Thoracic aorta (tissue), 2 donors: ENCODE measurements at regions not wholly inside any gene's neighbourhood (a gene's known extent, or its start where the extent isn't known, plus 50 kb on each side); places are given as distances from the start of the nearest gene placed in this dataset.

ENCODE experiments used
- ATAC-seq: fragments of 150-250 bp; one replicate; pipeline ENCODE4 v1.8.0; 2017; ENCODE audit warnings: low read depth; ENCODE audit not compliant: insufficient number of reproducible peaks, low FRiP score
- DNase-seq: peaks from one replicate; pipeline ENCODE4 v3.0.0-alpha.2; 2020; ENCODE audit warnings: low spot score
- H3K27ac ChIP-seq, 2 donors: fragments of 200-600 bp; sonication (generic); 1 replicate in 1 of 2; 2 replicates in 1 of 2; pipeline ENCODE4 v1.5.1; 2016; ENCODE audit warnings: mild to moderate bottlenecking in 2 of 2, moderate library complexity in 2 of 2
- H3K27me3 ChIP-seq: fragments of 200-600 bp; sonication (generic); replicated peaks from 2 replicates; pipeline ENCODE4 v1.6.0; 2016; ENCODE audit warnings: mild to moderate bottlenecking; ENCODE audit not compliant: insufficient read depth
- H3K36me3 ChIP-seq: fragments of 200-600 bp; sonication (generic); one replicate; pipeline ENCODE4 v1.5.1; 2016
- H3K4me1 ChIP-seq, 2 donors: fragments of 200-600 bp; sonication (generic); 1 replicate in 1 of 2; 2 replicates in 1 of 2; pipeline versions ENCODE4 v1.5.1 to v1.6.0; 2016; ENCODE audit warnings: low read depth in 2 of 2, mild to moderate bottlenecking in 1 of 2; ENCODE audit not compliant: control insufficient read depth in 1 of 2
- H3K4me3 ChIP-seq: fragments of 200-600 bp; sonication (generic); 2 replicates; pipeline ENCODE4 v1.5.1; 2016; ENCODE audit warnings: mild to moderate bottlenecking
- H3K9me3 ChIP-seq: fragments of 200-600 bp; sonication (generic); 2 replicates; pipeline ENCODE4 v1.5.1; 2016
- CTCF ChIP-seq: fragments of 200-600 bp; sonication (generic); IDR thresholded peaks from one replicate; pipeline ENCODE4 v1.5.1; 2019; ENCODE audit warnings: antibody characterized with exemption

DNA sequence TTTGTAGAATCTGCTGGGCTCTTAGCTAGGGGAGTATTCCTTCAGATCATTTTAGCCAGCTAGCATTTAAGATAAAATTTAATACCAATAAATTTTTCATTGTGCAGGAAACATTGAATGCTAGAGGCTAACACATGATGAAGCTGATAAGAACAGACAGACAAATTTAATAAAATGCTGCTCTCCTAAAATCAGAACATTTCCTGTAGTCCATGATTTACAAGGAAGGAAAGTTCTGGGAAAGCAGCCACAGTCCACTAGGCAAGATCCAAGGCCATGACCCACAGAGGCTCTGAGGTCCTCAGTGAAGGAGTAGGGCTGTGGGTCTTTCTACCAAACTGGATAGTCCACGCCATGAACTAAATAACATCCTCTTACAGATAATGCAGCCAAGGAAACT is 253.0 kb downstream of the ICE1 start:
- no peak for TF ChIP-seq CTCF
- Histone ChIP-seq H3K4me1 (no peaks in the 10 kb centered on the region), H3K36me3 (no peaks in the 10 kb centered on the region), H3K4me3 (no peak overlapping the region), H3K9me3 (no peaks in the 10 kb centered on the region), H3K27me3 (no peaks in the 10 kb centered on the region), H3K27ac (no peak overlapping the region)
- DNase-seq: no peak
- ATAC-seq: no peak

- no peaks in the 10 kb centered on the region for H3K9me3 ChIP-seq
- H3K36me3 ChIP-seq: no peaks in the 10 kb centered on the region
- H3K27ac ChIP-seq: no peak overlapping the region
- DNase-seq: no peak
- H3K4me1 ChIP-seq: no peaks in the 10 kb centered on the region
- no peak for TF ChIP-seq CTCF
- ATAC-seq: no peak
- no peaks in the 10 kb centered on the region for H3K27me3 ChIP-seq
- H3K4me3 ChIP-seq: no peak overlapping the region
Observed at GRCh38 chr5:5671823-5672222, 249.3 kb downstream of the ICE1 start.

DNA sequence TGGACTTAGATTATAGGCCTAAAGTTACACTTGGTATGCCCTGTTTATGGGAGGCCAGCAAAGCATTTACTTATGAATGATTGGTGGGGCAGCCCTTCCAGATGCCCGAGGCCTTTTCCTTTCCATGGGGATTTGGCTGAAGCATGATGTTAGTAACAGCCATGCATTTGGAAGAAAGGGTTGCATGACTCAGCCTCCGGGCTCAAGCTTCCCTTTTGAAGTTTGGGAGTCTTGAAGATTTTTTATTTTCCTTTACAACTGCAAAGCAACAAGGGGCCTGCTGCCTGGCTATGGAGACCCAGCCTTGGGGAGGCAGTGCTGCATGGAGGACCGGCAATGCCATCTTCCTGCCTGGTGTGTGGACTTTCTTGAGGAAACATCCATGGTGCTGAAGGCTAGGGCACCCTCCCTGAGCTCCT is 244.7 kb downstream of the ICE1 start:
- H3K4me3 ChIP-seq: no peak overlapping the region
- DNase-seq (no peak), ATAC-seq (no peak)
- H3K4me1 ChIP-seq: no peaks in the 10 kb centered on the region
- H3K27me3 ChIP-seq: no peaks in the 10 kb centered on the region
- no peak overlapping the region for H3K27ac ChIP-seq
- H3K36me3 ChIP-seq: no peaks in the 10 kb centered on the region
- no peak for TF ChIP-seq CTCF
- no peaks in the 10 kb centered on the region for H3K9me3 ChIP-seq

- no peak for DNase-seq
- no peak for TF ChIP-seq CTCF
- H3K27me3 ChIP-seq: no peaks in the 10 kb centered on the region
Observed at GRCh38 chr5:5666369-5666768, 243.9 kb downstream of the ICE1 start.

GRCh38 chr5:5666076-5666365 is 243.5 kb downstream of the ICE1 start:
- no peak overlapping the region for H3K27ac ChIP-seq
- ATAC-seq (no peak), DNase-seq (no peak)
- no peak overlapping the region for H3K4me3 ChIP-seq
- H3K36me3 ChIP-seq: no peaks in the 10 kb centered on the region
- no peak for TF ChIP-seq CTCF
- no peaks in the 10 kb centered on the region for H3K27me3 ChIP-seq
- no peaks in the 10 kb centered on the region for H3K4me1 ChIP-seq
- H3K9me3 ChIP-seq: no peaks in the 10 kb centered on the region

More at GRCh38 chr5:5666369-5666768, 243.9 kb downstream of the ICE1 start:
- Histone ChIP-seq H3K4me1 (no peaks in the 10 kb centered on the region), H3K9me3 (no peaks in the 10 kb centered on the region), H3K27ac (no peak overlapping the region), H3K36me3 (no peaks in the 10 kb centered on the region), H3K4me3 (no peak overlapping the region)
- ATAC-seq: no peak
